GM21619 (cell line): ENCODE measurements at regions not wholly inside any gene's neighbourhood (a gene's known extent, or its start where the extent isn't known, plus 50 kb on each side); places are given as distances from the start of the nearest gene placed in this dataset.

Source experiments
- ATAC-seq: cut with Tn5 transposase; IDR thresholded peaks from one replicate; pipeline ENCODE4 v1.9.1; 2021; ENCODE audit not compliant: unreplicated experiment

DNA sequence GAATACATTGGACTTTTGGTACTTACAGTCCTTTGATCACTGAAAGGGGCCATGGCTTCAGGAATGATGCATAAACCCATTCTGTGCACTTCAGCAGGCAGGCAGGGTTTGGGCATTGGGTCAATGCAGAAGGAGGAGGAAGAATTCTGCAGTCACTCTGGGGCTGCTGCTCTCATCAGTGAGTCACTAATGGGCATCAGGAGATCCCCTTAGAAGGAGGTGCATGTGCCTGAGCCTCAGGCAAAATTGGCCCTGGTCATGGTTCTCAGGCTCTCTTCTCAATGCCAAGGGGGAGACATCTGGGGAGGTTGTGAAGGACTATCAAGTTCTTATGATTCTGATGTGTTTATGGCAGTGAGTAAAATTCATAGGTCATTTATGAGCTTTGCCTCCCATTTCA, 52.0 kb upstream of the TNP1 start:
- ATAC-seq, result no peak

DNA sequence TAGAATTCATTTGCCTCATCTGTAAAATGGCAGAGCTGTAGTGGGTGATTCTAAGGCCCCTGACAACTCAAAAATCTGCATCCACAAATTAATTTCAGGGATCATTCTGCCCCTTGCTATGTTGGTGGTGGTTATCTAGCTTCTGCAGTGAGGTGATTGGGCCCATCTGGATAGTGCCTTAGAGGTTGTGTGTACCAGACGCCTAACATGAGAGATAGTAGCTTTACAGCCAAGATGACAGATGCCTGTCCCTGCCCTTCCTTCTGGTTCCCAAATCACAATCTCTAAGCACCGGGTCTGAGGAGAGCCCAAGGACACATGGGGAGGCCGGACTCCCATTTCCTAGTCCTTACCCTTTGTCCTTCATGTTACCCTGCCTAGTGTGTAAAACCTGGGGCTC, 51.1 kb upstream of the TNP1 start:
- no peak for ATAC-seq

DNA sequence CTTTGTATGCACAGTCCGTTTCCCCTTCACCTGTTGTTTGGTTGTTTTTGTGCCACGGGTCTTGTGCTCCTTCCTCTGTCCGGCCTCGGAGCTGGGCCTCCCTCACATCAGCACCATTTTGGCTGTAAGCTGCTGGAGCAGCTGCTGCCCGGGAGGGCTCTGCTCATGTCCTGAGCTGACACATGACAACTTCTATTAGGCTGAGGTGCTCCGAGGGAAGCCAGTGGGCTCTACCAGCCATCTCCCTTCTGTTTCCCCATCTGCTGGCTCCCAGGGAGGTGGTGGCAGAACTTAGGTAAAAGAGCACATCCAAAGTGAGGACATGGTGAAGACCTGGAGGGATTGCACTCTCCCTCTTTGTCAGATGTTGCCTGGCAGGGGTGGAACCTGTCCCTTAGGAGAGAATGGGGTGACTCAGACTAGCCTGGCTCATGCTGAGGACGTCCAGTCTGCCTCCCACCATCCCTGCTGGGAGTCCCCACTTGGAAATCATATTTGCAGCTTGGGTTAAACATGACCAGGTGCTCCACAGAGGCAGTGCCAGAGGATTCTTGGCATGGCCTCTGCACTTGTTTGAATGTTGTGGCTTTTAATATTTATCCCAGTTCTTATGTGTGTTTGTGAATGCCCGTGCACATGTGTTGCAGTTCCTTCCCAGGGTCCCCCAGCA, 49.8 kb upstream of the TNP1 start:
- no peak for ATAC-seq
